Astrocyte of the cerebellum (primary cell): ENCODE measurements at regions not wholly inside any gene's neighbourhood (a gene's known extent, or its start where the extent isn't known, plus 50 kb on each side); places are given as distances from the start of the nearest gene placed in this dataset.

ENCODE experiments used
- DNase-seq: peaks from one replicate; pipeline ENCODE4 v3.0.0-alpha.2; 2011; ENCODE audit warnings: low read depth
- H3K4me3 ChIP-seq: 2 replicates; pipeline ENCODE4 v1.5.1; 2011; ENCODE audit warnings: mild to moderate bottlenecking, low read depth, low read length, moderate library complexity
- CTCF ChIP-seq: IDR thresholded peaks from 2 replicates; pipeline ENCODE4 v1.5.1; 2012; ENCODE audit warnings: low read length, low read depth, moderate library complexity, mild to moderate bottlenecking; ENCODE audit errors: missing control alignments
- in situ Hi-C: cut with HindIII; loops from 2 replicates; pipeline ENCODE4 v1.10.0; 2017; ENCODE audit warnings: low sequenced_read_pairs

DNA sequence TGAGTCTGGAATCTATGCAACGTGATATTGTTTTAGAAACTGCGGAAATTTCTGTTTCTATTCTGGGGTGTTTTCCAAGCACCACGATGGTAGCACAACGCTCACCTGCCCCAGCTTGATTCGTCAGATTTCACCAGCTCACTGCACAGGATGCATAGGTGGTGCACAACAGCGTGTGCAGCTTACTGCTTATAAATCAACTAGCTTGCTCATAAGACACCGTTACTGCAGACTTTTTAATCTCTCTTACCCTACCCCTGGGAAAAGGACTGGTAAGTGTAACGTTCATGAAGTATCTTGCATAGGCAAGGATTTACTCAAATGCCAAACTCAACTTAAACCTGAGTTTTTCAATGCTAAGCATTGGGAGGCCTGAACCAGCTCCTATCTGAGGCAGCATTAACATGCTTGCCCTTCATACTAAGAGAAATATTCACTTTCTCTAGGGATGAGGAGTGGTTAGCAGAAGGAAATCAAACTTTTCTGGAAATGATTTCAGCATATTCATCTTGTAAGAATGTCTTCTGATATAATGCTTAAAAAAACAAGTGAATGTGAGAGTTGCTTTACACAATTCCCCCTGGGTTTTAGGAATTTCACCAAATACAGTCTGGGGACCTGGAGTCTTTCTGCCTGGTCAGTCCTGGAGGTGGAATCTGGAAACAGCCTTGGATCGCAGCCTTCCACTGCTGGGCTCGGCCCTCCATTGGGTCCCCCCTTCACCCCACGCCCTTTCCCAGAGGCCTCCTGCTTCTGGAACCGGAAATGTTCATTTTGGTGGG, 100.6 kb downstream of the DACT2 start:
- no peak overlapping the region for H3K4me3 ChIP-seq
- TF ChIP-seq CTCF: no peak
- no peak for DNase-seq
- in situ Hi-C loops: no loop called here

- TF ChIP-seq CTCF: no peak
- in situ Hi-C loops: no loop called here
- no peak overlapping the region for H3K4me3 ChIP-seq
- DNase-seq: no peak
Measured at GRCh38 chr6:168217880-168218537, 101.6 kb downstream of the DACT2 start.

- no peak for DNase-seq
- H3K4me3 ChIP-seq: no peak overlapping the region
- TF ChIP-seq CTCF: no peak
- in situ Hi-C loops: no loop called here
Measured at GRCh38 chr6:168217216-168217879, 102.2 kb downstream of the DACT2 start.

DNA sequence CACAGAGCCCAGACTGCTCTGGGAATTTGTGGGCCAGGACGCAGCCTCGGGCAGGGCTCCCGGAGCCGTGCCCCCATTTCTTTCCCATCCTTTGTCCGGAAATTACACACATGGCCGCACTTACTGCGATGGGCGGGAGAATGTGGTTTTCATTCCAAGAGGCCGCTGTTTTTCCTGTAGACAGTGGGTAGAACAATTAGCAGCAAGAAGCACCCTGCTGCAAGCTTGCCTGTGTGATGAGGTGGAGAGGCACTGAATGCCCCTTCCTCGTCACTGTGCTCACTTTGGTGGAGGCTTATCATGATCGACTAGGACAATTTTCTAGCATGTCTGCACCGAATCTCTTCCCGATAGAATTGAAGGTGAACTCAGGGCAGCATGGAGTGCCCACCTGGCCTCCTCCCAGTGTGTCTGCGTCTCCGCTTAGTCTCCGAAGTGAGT, 102.8 kb downstream of the DACT2 start:
- no peak overlapping the region for H3K4me3 ChIP-seq
- no peak for TF ChIP-seq CTCF
- in situ Hi-C loops: no loop called here
- peak; percentile 40 for DNase-seq

DNA sequence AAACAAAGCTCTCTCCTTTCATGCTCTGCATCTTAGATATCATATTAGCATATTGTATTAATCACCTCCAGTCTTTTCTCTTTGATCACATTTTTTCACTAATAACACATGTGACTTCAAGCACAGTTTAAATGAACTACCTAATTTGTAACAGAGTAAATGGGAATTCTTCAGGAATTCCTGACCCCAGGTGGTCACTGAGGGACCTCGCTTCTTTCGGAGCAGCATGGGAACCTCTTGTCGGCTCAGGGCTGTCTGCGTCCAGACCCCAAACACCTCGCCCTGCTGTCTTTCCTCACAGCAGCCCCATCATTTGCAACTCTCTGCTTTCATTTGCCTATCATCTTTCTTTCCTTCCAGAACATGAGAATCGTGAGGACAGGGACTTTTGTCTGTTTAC, 103.5 kb downstream of the DACT2 start:
- no peak for TF ChIP-seq CTCF
- no peak overlapping the region for H3K4me3 ChIP-seq
- DNase-seq: no peak
- in situ Hi-C loops: no loop called here

GRCh38 chr6:168215121-168215808, 104.3 kb downstream of the DACT2 start:
- in situ Hi-C loops: no loop called here
- no peak for TF ChIP-seq CTCF
- no peak overlapping the region for H3K4me3 ChIP-seq
- DNase-seq: no peak
